ENCODE measurements at regions not wholly inside any gene's neighbourhood (a gene's known extent, or its start where the extent isn't known, plus 50 kb on each side); places are given as distances from the start of the nearest gene placed in this dataset.
"Not testable (repeated sequence)": the region's sequence is repeated elsewhere in the genome, so short reads cannot be mapped to it uniquely, and the experiment has no call there.

GRCh38 chr17:71464751-71465150 lies 656.1 kb upstream of the SOX9 start:
- no peak for DNase-seq

- no peak for DNase-seq
These were observed 653.1 kb upstream of the SOX9 start for GRCh38 chr17:71467719-71468118.

- DNase-seq: no peak
These were observed 650.8 kb upstream of the SOX9 start for GRCh38 chr17:71470062-71470461.

GRCh38 chr17:71472809-71473789 lies 647.7 kb upstream of the SOX9 start:
- no peak for DNase-seq

GRCh38 chr17:71477356-71477755 lies 643.5 kb upstream of the SOX9 start:
- DNase-seq: no peak

GRCh38 chr17:71480099-71480498 lies 640.7 kb upstream of the SOX9 start:
- DNase-seq: no peak

- no peak for DNase-seq
These were observed 638.2 kb upstream of the SOX9 start for GRCh38 chr17:71482625-71483024.

- no peak for DNase-seq
These were observed 636.3 kb upstream of the SOX9 start for GRCh38 chr17:71484546-71484945.

- no peak for DNase-seq
These were observed 635.4 kb upstream of the SOX9 start for GRCh38 chr17:71485426-71485825.

GRCh38 chr17:71486261-71486660 lies 634.6 kb upstream of the SOX9 start:
- DNase-seq: no peak

GRCh38 chr17:71488851-71489250 lies 632.0 kb upstream of the SOX9 start:
- DNase-seq: no peak

- no peak for DNase-seq
These were observed 626.6 kb upstream of the SOX9 start for GRCh38 chr17:71494062-71494855.

- DNase-seq: no peak
These were observed 625.4 kb upstream of the SOX9 start for GRCh38 chr17:71495420-71495819.

GRCh38 chr17:71496552-71496951 lies 624.3 kb upstream of the SOX9 start:
- DNase-seq: no peak

GRCh38 chr17:71500761-71501555 lies 619.9 kb upstream of the SOX9 start:
- no peak for DNase-seq

GRCh38 chr17:71501711-71502110 lies 619.1 kb upstream of the SOX9 start:
- DNase-seq: no peak

- DNase-seq: no peak
These were observed 618.4 kb upstream of the SOX9 start for GRCh38 chr17:71502443-71502842.

GRCh38 chr17:71503710-71504465 lies 616.9 kb upstream of the SOX9 start:
- no peak for DNase-seq

GRCh38 chr17:71505200-71505599 lies 615.6 kb upstream of the SOX9 start:
- DNase-seq: no peak

GRCh38 chr17:71505981-71506380 lies 614.8 kb upstream of the SOX9 start:
- DNase-seq: no peak

GRCh38 chr17:71511266-71511995 lies 609.4 kb upstream of the SOX9 start:
- no peak for DNase-seq

GRCh38 chr17:71513725-71514124 lies 607.1 kb upstream of the SOX9 start:
- DNase-seq: not testable (repeated sequence)
